BLaER1 (cell line): ENCODE measurements at regions not wholly inside any gene's neighbourhood (a gene's known extent, or its start where the extent isn't known, plus 50 kb on each side); places are given as distances from the start of the nearest gene placed in this dataset.
"Not testable (repeated sequence)": the region's sequence is repeated elsewhere in the genome, so short reads cannot be mapped to it uniquely, and the experiment has no call there.

Source experiments
- H3K27ac ChIP-seq: shearing (Covaris generic); formaldehyde crosslinking; 2 replicates; pipeline ENCODE4 v1.8.1; 2022
- H3K27me3 ChIP-seq: shearing (Covaris generic); formaldehyde crosslinking; 2 replicates; pipeline ENCODE4 v1.8.1; 2022
- H3K36me3 ChIP-seq: shearing (Covaris generic); formaldehyde crosslinking; 2 replicates; pipeline ENCODE4 v1.8.1; 2022
- H3K4me1 ChIP-seq: shearing (Covaris generic); formaldehyde crosslinking; 2 replicates; pipeline ENCODE4 v1.8.1; 2022
- H3K4me2 ChIP-seq: shearing (Covaris generic); formaldehyde crosslinking; 2 replicates; pipeline ENCODE4 v1.8.1; 2022
- H3K4me3 ChIP-seq: shearing (Covaris generic); formaldehyde crosslinking; 2 replicates; pipeline ENCODE4 v1.8.1; 2022
- H3K9ac ChIP-seq: shearing (Covaris generic); formaldehyde crosslinking; 2 replicates; pipeline ENCODE4 v1.8.1; 2022
- H3K9me3 ChIP-seq: shearing (Covaris generic); formaldehyde crosslinking; 2 replicates; pipeline ENCODE4 v1.8.1; 2022
- H4K20me1 ChIP-seq: shearing (Covaris generic); formaldehyde crosslinking; 2 replicates; pipeline ENCODE4 v1.8.1; 2022
- Cebpa-rat ChIP-seq: shearing (Covaris generic); IDR thresholded peaks from 2 replicates; pipeline ENCODE4 v1.8.1; 2022

DNA sequence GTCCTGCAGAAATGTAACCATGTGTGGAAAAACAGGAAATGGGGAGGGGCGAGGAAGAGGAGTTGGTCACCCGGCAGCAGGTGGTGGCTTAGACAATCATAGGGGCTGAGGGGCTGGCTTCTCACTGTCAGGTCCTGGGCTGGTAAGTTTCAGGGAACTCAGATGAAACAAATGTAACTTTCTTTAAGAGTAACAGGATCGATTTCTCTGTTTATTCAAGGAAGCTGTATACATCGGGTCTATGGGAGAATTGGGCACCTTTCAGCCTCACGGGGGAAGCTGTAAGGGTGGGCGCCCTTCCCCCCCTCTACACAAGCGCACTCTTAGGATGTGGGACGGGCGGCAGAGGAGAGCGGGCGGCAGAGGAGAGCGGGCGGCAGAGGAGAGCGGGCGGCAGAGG, 104.3 kb upstream of the SIMC1 start:
- no peaks in the 10 kb centered on the region for H3K27me3 ChIP-seq
- no peak overlapping the region for H3K9ac ChIP-seq
- H3K36me3 ChIP-seq = no peaks in the 10 kb centered on the region
- H3K4me3 ChIP-seq = no peak overlapping the region
- H3K27ac ChIP-seq = no peak overlapping the region
- H3K4me2 ChIP-seq = peak overlapping the region; percentile 62
- TF ChIP-seq Cebpa-rat = no peak
- H3K4me1 ChIP-seq = peaks cover 21% of the 10 kb centered on the region
- no peaks in the 10 kb centered on the region for H3K9me3 ChIP-seq
- H4K20me1 ChIP-seq = no peaks in the 10 kb centered on the region

GRCh38 chr5:176134529-176135223, 103.5 kb upstream of the SIMC1 start:
- Histone ChIP-seq H3K27me3 (no peaks in the 10 kb centered on the region), H3K4me1 (peaks cover 21% of the 10 kb centered on the region), H3K4me3 (no peak overlapping the region), H3K9me3 (no peaks in the 10 kb centered on the region), H3K9ac (no peak overlapping the region), H3K4me2 (peak overlapping the region; percentile 62), H3K36me3 (no peaks in the 10 kb centered on the region), H3K27ac (no peak overlapping the region), H4K20me1 (no peaks in the 10 kb centered on the region)
- no peak for TF ChIP-seq Cebpa-rat

- not testable (repeated sequence) for H3K4me2 ChIP-seq
Measured at GRCh38 chr5:176140138-176140537, 98.1 kb upstream of the SIMC1 start.

DNA sequence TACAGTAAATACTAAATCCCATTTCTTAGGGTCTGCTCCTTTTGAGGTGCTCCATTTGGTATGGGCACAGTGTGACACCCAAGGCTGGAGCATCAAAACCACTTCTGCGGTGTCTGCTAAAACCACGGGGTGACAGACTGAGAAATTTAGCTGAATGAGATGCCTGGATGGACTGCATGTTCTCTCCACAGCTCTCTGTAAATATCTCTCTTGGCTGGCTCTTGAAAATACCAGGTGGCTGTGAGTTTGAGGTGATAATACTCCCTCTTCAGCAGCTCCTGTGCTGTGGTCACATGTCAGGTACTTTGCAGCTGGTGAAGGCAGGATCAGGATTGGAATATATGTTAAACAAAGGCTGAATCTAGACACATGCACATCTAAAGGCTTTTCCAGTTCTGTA, 93.7 kb upstream of the SIMC1 start:
- H3K27ac ChIP-seq = no peak overlapping the region
- H3K27me3 ChIP-seq = no peaks in the 10 kb centered on the region
- H3K36me3 ChIP-seq = no peaks in the 10 kb centered on the region
- no peak for TF ChIP-seq Cebpa-rat
- peaks cover 16% of the 10 kb centered on the region; the same call in 1 of the 2 replicates for H3K9me3 ChIP-seq
- no peak overlapping the region for H3K4me3 ChIP-seq
- H3K9ac ChIP-seq = no peak overlapping the region
- peaks cover 7% of the 10 kb centered on the region; the same call in 1 of the 2 replicates for H3K4me1 ChIP-seq
- no peak overlapping the region for H3K4me2 ChIP-seq
- H4K20me1 ChIP-seq = no peaks in the 10 kb centered on the region

More at GRCh38 chr5:176140138-176140537, 98.1 kb upstream of the SIMC1 start:
- H3K9me3 ChIP-seq = peaks cover 16% of the 10 kb centered on the region; the same call in 1 of the 2 replicates
- not testable (repeated sequence) for H3K27me3 ChIP-seq, H3K27ac ChIP-seq, H3K4me3 ChIP-seq, H3K36me3 ChIP-seq, H3K4me1 ChIP-seq, H3K9ac ChIP-seq, H4K20me1 ChIP-seq

- H3K4me1 ChIP-seq, H3K9me3 ChIP-seq, H3K27ac ChIP-seq, H4K20me1 ChIP-seq, H3K4me2 ChIP-seq, H3K27me3 ChIP-seq, H3K9ac ChIP-seq, H3K4me3 ChIP-seq, H3K36me3 ChIP-seq: not testable (repeated sequence)
Measured at GRCh38 chr5:176149948-176150347, 88.3 kb upstream of the SIMC1 start.

- Histone ChIP-seq H3K4me1 (no peaks in the 10 kb centered on the region), H3K9ac (no peak overlapping the region), H3K27ac (no peak overlapping the region), H3K4me3 (no peak overlapping the region), H4K20me1 (no peaks in the 10 kb centered on the region), H3K4me2 (no peak overlapping the region), H3K27me3 (no peaks in the 10 kb centered on the region), H3K36me3 (no peaks in the 10 kb centered on the region), H3K9me3 (no peaks in the 10 kb centered on the region)
- no peak for TF ChIP-seq Cebpa-rat
Measured at GRCh38 chr5:176151281-176151680, 86.9 kb upstream of the SIMC1 start.

DNA sequence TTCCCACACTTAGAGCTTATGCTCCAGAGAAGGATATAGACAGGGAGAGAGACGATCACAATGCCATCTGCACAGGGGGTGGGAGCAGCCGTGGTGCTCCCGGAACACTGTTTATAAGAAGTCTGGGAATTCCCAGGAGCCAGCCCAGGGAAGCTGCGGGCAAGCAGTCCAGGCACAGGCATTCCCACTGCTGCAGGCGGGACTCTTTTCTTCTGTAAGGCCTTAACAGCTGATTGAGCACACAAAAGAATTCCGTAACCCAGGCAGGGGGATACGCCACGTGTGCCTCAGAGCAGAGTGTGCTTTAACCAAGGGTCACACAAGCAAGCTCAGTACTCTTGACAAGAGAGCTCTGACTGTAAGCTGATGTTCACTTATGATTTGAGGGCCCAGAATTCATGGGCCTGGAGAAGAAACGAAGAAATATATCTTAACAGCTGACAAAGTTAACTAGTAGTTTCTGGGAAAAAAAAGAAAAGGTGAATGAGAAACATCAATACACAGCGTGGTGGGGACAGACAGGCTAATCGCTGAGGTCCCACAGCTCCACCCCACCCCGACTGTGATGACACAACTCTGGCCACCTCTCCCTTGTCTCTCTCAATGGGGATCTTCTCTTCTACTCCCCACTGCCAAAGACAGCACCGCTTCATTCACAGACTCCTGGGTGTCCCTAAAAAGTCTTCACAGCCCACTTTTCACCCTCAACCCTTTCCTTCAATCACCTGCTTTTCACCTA, 85.9 kb upstream of the SIMC1 start:
- Histone ChIP-seq H3K9ac (no peak overlapping the region), H3K4me1 (no peaks in the 10 kb centered on the region), H3K4me3 (no peak overlapping the region), H3K36me3 (no peaks in the 10 kb centered on the region), H4K20me1 (no peaks in the 10 kb centered on the region), H3K27ac (no peak overlapping the region), H3K4me2 (no peak overlapping the region), H3K9me3 (no peaks in the 10 kb centered on the region), H3K27me3 (no peaks in the 10 kb centered on the region)
- TF ChIP-seq Cebpa-rat = no peak

GRCh38 chr5:176152930-176153311, 85.3 kb upstream of the SIMC1 start:
- no peak for TF ChIP-seq Cebpa-rat
- Histone ChIP-seq H4K20me1 (no peaks in the 10 kb centered on the region), H3K9me3 (no peaks in the 10 kb centered on the region), H3K27me3 (no peaks in the 10 kb centered on the region), H3K4me3 (no peak overlapping the region), H3K9ac (no peak overlapping the region), H3K4me2 (no peak overlapping the region), H3K27ac (no peak overlapping the region), H3K4me1 (no peaks in the 10 kb centered on the region), H3K36me3 (no peaks in the 10 kb centered on the region)

GRCh38 chr5:176153741-176154140, 84.5 kb upstream of the SIMC1 start:
- Histone ChIP-seq H3K4me3 (no peak overlapping the region), H3K4me1 (no peaks in the 10 kb centered on the region), H3K9me3 (no peaks in the 10 kb centered on the region), H3K27ac (no peak overlapping the region), H3K4me2 (no peak overlapping the region), H3K36me3 (no peaks in the 10 kb centered on the region), H3K27me3 (no peaks in the 10 kb centered on the region), H3K9ac (no peak overlapping the region), H4K20me1 (no peaks in the 10 kb centered on the region)
- no peak for TF ChIP-seq Cebpa-rat

- no peak overlapping the region for H3K27ac ChIP-seq
- no peaks in the 10 kb centered on the region for H4K20me1 ChIP-seq
- H3K9ac ChIP-seq = no peak overlapping the region
- H3K4me2 ChIP-seq = no peak overlapping the region
- H3K27me3 ChIP-seq = no peaks in the 10 kb centered on the region
- H3K36me3 ChIP-seq = no peaks in the 10 kb centered on the region
- no peak overlapping the region for H3K4me3 ChIP-seq
- no peaks in the 10 kb centered on the region for H3K9me3 ChIP-seq
- no peak for TF ChIP-seq Cebpa-rat
- no peaks in the 10 kb centered on the region for H3K4me1 ChIP-seq
Measured at GRCh38 chr5:176154821-176155220, 83.4 kb upstream of the SIMC1 start.
